HG02642 (cell line): ENCODE measurements at regions not wholly inside any gene's neighbourhood (a gene's known extent, or its start where the extent isn't known, plus 50 kb on each side); places are given as distances from the start of the nearest gene placed in this dataset.
"Not testable (repeated sequence)": the region's sequence is repeated elsewhere in the genome, so short reads cannot be mapped to it uniquely, and the experiment has no call there.

Experiments used
- ATAC-seq: cut with Tn5 transposase; IDR thresholded peaks from one replicate; pipeline ENCODE4 v1.9.1; 2021; ENCODE audit warnings: mild to moderate bottlenecking; ENCODE audit not compliant: unreplicated experiment, poor library complexity

GRCh38 chr5:177664737-177665136, 64.8 kb downstream of the B4GALT7 start:
- ATAC-seq: not testable (repeated sequence)

DNA sequence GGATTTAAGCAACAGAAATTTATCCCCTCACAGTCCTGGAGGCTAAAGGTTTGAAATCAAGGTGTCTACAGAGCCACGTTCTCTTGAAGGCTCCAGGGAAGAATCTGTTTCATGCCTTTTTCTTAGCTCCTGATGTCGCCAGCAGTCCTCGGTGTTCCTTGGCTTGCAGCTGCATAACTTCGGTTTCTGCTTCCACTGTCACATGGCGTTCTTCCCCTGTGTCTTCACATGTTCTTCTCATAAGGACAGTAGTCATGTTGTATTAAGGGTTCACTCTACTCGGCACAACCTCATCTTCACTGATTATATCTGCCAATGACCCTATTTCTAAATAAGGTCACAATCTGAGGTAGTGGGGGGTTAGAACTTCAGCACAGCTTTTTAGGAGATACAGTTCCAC, 65.2 kb downstream of the B4GALT7 start:
- ATAC-seq: not testable (repeated sequence)

- ATAC-seq: not testable (repeated sequence)
Measured at GRCh38 chr5:177665960-177666359, 66.0 kb downstream of the B4GALT7 start.

- ATAC-seq: peak; percentile 30
Measured at GRCh38 chr5:177671035-177671754, 71.3 kb downstream of the B4GALT7 start.

DNA sequence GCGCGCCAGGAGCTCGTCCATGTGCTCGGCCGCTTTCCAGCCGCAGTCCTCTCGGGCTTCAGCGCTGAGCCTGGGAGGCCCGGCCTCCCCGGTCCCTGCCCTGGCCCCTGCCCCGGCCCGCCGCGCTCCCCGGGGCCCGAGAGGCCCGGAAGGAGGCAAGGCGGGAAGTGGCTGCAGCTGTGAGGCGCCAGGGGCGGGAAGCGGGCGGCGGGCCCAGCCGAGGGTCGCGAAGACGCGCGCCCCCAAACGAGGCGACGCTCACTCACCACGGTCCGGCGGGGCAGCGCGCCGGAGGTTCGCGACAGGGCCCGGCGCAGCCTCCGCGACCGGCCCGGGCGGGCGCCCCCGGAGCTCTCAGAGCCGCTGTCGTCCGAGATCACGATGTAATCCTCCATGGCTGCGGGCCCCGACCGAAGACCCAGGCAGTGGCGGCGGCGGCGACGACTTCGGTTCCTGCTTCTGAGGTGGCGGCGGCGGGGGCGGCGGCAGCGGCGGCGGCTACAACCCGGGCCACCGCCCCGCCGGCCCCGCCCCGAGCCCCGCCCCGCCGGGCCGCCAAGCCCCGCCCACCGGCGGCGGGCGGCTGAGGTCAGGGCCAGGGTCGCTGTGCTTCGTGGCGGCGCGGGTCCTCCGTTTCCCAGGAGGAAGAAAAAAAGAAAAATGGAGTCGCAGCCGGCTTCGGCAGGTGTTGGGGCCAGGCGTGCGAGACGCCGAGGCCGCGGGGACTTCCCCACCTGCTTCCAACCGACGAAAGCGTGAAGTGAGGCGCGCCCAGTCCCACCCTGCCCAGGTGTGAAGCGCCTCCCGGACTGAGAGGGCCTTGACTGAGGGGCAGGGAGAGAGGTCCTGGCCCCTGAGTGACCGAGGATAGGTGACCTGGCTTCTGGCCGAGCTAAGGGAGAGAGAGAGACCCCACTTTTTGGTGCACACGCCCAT, 72.1 kb downstream of the B4GALT7 start:
- ATAC-seq: peak; percentile 83
